ENCODE measurements at regions not wholly inside any gene's neighbourhood (a gene's known extent, or its start where the extent isn't known, plus 50 kb on each side); places are given as distances from the start of the nearest gene placed in this dataset.

- DNase-seq (ENCODE audit: low spot score), result peak; percentile 33
These were observed 200.2 kb upstream of the NUDT4 start for GRCh38 chr12:93177208-93178153.

DNA sequence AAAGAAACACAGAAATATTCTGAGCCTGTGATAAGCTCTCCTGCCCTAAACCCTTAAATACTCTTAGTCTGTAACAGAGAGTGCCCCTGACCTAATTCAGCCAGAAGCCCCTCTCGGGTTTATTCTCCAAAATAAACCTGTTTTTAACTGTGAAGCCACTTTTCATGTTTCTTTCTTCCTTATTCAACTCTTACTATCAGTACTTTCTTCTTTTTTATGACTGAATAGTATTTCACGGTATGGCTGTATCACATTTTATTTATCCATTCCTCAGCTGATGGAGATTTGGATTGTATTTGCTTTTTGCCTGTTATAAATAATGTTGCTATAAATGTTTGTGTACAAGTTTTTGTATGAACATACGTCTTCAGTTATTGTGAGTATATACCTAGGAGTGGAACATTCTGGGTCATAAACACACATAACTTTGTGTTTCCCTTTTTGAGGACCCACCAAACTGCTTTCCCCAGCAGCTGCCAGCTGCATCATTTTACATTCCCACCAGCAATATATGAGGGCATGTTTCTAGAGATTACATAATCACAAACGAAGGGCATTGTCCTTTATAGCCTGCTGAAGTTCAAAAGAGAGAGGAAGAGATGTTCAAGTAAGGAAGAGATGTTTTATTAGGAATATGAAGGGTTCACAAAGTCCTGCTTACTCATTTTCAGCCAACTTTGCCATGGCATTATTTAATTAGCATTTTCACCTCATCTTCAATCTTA, 199.4 kb upstream of the NUDT4 start:
- no peak for DNase-seq (ENCODE audit: low spot score)

- DNase-seq (ENCODE audit: low spot score), result no peak
These were observed 197.9 kb upstream of the NUDT4 start for GRCh38 chr12:93179792-93180191.

GRCh38 chr12:93180566-93180965, 197.2 kb upstream of the NUDT4 start:
- DNase-seq (ENCODE audit: low spot score), result no peak

DNA sequence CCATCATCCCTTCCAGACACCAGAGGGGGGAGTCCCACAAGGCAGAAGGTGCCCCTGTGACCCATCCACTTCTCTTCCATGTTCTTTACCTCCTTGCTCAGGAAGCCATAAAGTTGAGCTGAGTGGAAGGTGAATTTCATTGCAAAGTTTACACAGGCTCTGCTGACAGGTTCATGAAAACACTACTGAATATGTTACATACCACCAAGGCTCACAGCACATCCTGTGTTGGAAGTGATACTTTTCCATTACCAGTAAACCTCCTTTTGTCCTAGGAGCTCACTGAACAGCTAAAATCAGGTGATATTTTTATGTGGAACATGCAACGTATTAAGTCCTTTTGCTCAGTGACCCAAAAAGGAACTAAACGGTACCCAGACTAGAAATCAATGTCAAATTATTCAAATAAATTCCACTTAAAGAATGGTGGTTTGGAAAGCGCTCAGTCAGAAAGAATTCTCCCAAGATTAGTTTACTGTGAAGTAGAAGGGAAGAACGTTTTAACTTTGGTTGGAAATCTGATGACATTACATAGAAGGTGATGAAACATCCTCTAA, 196.2 kb upstream of the NUDT4 start:
- no peak for DNase-seq (ENCODE audit: low spot score)

- DNase-seq (ENCODE audit: low spot score), result peak; percentile 34
These were observed 193.6 kb upstream of the NUDT4 start for GRCh38 chr12:93183940-93184671.

- no peak for DNase-seq (ENCODE audit: low spot score)
These were observed 192.9 kb upstream of the NUDT4 start for GRCh38 chr12:93184672-93185368.

DNA sequence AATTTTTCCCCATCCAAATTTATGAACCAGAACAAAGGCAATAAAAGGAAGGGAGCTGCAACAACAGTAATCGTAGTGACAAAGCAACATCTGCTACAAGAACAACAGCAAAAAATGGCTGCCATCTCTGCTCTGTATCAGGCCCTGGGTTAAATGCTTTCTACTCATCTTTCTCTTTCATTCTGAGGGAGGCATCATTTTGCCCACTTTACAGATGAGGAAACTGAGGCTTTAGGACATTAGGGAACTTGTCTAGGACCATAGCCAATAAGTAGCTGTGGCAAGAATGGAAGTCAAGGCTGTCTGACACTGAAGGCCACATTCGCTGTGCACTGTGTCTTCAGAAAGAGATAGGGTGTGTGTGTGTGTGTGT, 192.4 kb upstream of the NUDT4 start:
- no peak for DNase-seq (ENCODE audit: low spot score)

DNA sequence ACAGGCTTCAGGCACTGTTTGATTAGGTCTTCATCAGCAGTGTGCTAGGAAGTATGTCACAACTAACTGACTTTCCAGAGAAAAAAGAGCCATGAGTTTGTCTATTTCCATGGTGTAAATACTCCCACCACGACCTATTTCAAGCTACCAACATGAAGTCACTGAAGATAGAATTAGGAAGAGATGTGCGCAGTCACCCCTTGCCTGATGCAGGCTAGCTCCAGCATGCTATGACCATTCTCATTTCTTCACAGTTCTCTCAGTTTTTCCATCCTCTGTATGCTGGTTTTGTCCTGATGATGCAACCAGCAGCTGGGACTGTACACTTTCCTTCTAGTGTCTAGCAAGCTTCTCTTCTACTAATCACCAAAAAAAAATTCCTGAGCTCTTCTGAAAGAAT, 191.6 kb upstream of the NUDT4 start:
- no peak for DNase-seq (ENCODE audit: low spot score)

DNA sequence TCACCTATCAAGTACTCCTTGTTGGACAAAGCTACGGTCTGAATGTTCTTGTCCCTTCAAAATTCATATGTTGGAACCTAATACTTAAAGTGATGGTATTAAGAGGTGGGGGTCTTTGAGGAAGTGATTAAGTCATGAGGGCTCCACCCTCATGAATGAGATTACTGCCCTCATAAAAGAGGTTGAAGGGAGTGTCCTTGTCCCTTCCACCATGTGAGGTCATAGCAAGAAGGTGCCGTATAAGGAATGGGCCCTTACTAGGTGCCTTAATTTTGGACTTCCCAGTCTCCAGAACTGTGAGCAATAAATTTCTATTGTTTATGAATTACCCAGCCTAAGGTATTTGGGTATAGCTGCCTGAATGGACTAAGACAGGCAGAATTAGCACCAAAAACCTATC, 191.1 kb upstream of the NUDT4 start:
- DNase-seq (ENCODE audit: low spot score), result no peak

DNA sequence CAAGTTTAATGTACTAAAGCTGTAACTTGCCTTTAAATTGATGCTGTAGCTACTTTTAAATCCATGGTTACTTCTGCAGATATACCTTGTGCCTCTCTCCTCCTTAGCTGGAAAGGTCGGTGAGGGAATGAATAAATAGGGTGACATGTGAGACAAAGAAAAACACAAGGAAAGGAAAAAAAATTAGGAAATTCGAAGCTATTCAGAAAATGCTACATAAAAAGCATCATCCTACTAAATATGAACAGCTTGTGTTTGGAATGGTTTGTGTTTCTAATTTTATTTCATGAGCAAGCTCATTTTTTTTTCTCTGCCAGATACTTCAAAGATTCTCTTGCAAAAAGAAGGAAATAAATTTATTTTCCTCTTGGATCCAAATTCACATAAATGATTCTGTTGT, 186.3 kb upstream of the NUDT4 start:
- DNase-seq (ENCODE audit: low spot score), result no peak

DNA sequence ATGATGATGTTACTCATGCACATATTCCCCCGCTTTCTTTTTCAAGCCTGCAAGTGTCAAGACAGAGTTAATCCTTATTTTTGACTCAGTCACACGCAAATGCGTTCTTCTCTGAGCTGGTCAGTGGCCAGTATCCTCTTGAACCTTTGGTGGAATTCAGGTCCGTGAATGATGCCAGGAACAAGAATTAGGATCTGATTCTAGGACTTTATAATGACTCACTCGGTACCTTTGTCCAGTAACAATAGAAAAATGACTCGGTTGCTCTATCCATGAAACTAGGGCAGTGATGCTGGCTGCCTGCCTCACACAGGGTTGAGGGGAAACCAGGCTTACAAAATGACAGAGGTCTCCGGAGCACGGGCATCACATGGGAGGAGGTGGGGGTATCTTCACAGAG, 185.8 kb upstream of the NUDT4 start:
- no peak for DNase-seq (ENCODE audit: low spot score)

- DNase-seq (ENCODE audit: low spot score), result peak; percentile 36
These were observed 184.8 kb upstream of the NUDT4 start for GRCh38 chr12:93192878-93193277.

DNA sequence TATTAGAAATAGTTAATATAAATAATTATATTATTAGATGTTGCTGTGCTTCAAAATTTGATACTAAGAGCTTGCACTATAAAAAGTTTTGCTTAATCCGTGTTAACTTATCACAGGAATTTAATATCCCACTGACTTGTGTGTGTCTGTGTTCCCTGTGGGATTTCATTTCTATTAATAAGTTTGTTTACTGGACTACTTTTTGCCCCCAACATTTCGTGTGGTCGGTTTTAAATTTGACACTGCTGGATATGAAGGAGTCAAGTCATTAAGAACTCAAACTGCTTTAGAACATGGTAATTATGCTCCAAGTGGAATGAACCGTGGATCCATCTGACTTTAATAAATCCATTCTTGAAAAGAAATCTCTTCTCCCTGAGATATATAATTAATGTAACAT, 182.2 kb upstream of the NUDT4 start:
- no peak for DNase-seq (ENCODE audit: low spot score)

GRCh38 chr12:93197067-93197593, 180.6 kb upstream of the NUDT4 start:
- no peak for DNase-seq (ENCODE audit: low spot score)

- peak; percentile 58 for DNase-seq (ENCODE audit: low spot score)
These were observed 179.6 kb upstream of the NUDT4 start for GRCh38 chr12:93198086-93198485.

- DNase-seq (ENCODE audit: low spot score), result no peak
These were observed 177.9 kb upstream of the NUDT4 start for GRCh38 chr12:93199831-93200236.

DNA sequence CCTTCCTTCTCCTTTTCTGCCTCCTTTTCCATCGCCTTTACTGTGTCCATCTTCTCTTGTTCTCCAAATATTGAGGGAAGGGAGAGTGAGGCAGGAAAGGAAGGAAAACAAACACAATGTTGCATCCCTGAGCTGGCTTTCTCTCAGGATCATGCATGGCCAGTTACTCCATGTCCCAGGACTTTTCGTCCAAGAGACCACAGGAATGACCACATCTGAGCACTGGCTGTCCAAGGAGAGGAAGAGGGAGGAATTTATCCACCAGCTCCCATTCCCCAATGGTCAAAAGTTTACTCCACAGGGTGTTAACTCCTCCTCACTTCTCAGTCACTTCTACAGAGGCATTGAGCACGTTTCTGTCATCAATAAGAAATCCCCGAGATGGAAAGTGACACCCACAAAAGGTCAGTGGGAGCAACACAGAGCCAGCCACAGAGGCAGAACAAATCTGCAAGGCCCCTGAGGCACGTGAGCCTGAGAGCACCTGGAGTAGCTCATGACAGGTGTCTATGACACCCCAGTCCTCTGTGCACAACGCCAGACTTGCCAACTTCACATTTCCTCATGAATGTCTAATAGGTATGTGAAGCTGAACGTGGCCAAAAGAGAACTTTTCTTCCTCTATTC, 177.3 kb upstream of the NUDT4 start:
- no peak for DNase-seq (ENCODE audit: low spot score)

- no peak for DNase-seq (ENCODE audit: low spot score)
These were observed 175.7 kb upstream of the NUDT4 start for GRCh38 chr12:93201990-93202389.

DNA sequence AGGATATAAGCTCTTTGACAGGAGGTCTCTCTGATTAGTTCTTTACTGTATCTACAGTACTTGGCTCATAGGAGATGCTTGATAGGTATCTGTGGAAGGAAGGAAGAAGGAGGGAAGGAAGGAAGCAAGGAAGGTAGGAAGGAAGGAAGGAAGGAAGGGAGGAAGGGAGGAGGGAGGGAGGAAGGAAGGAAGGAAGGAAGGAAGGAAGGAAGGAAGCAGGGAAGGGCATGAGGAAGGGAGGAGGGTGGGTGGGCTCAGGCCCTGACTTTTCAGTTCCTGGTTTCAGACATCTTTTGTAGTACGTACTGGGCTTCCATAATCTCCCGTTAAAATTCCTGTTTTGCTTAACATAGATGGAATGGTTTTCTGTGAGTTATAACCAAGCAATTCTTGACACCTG, 175.0 kb upstream of the NUDT4 start:
- DNase-seq (ENCODE audit: low spot score), result no peak

DNA sequence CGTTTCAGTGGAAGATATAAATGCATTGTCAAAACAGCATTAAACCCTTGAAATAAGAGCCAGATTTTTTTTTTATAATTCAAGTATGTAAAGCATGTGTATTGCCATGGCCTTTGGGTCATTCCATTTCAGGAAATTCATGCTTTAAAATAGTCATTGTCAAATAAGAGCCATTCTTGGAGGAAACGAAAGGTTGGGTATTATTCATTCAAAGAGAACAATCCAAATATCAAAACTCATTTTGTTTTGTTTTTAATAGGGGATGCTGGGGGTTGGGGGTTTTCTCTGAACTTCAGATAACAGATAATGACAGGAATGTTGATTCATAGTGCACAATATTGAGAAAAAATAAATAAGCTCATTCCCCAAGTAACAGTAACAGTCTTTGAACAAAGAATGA, 174.4 kb upstream of the NUDT4 start:
- no peak for DNase-seq (ENCODE audit: low spot score)

All from HT-29 (cell line).